ENCODE measurements at regions not wholly inside any gene's neighbourhood (a gene's known extent, or its start where the extent isn't known, plus 50 kb on each side); places are given as distances from the start of the nearest gene placed in this dataset.
"Not testable (repeated sequence)": the region's sequence is repeated elsewhere in the genome, so short reads cannot be mapped to it uniquely, and the experiment has no call there.

GRCh38 chr2:16059393-16060016, 119.2 kb downstream of the MYCN start:
- peaks cover 31% of the 10 kb centered on the region for H3K9me3 ChIP-seq (ENCODE audit: insufficient read depth, low read length)
- DNase-seq (ENCODE audit: low read depth, low spot score) = no peak
- H3K27me3 ChIP-seq (ENCODE audit: insufficient read depth, insufficient read length) = no peaks in the 10 kb centered on the region
- no peak for TF ChIP-seq SUZ12 (IDR thresholded peaks at IDR 0.05; ENCODE audit: extremely low read depth, insufficient read depth, insufficient read length)
- no peak for TF ChIP-seq YY1 (IDR thresholded peaks at IDR 0.05; ENCODE audit: insufficient read depth, insufficient read length)
- no peak for TF ChIP-seq ZNF274 (IDR thresholded peaks at IDR 0.05; ENCODE audit: low read depth, low read length)
- H3K9ac ChIP-seq (ENCODE audit: insufficient read length, low read depth) = no peak overlapping the region
- H3K4me3 ChIP-seq (ENCODE audit: insufficient read length, low read depth) = no peak overlapping the region
- H3K36me3 ChIP-seq (ENCODE audit: insufficient read depth, insufficient read length, low read length) = no peaks in the 10 kb centered on the region
- no peaks in the 10 kb centered on the region for H3K4me1 ChIP-seq (ENCODE audit: insufficient read depth, insufficient read length)

DNA sequence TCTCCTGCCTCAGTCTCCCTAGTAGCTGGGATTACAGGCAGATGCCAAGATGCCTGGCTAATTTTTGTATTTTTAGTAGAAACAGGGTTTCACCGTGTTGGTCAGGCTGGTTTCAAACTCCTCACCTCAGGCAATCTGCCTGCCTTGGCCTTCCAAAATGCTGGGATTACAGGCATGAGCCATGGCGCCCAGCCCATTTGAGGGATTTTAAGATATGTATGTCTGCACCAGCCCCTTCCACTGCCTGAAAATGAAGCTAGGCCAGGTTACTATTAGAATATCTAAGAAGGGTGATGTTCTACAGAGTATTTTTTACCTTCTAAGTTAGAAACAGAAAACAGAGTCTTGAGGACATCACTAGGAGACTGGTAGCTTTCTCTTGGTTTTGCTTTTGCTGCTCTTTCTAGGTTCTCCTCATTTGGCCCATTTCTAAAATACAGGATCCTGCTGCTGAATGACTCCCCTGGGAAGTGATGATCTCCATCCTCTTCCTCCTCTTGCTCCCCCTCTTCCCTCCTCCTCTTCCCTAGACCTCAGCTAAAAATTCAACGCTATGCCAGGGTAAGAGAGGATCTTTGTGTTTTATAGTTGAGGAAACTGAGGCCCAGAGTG, 118.5 kb downstream of the MYCN start:
- Histone ChIP-seq H3K36me3 (ENCODE audit: insufficient read depth, insufficient read length, low read length) (no peaks in the 10 kb centered on the region), H3K4me1 (ENCODE audit: insufficient read depth, insufficient read length) (no peaks in the 10 kb centered on the region), H3K4me3 (ENCODE audit: insufficient read length, low read depth) (no peak overlapping the region), H3K9ac (ENCODE audit: insufficient read length, low read depth) (no peak overlapping the region), H3K27me3 (ENCODE audit: insufficient read depth, insufficient read length) (no peaks in the 10 kb centered on the region), H3K9me3 (ENCODE audit: insufficient read depth, low read length) (peaks cover 25% of the 10 kb centered on the region)
- DNase-seq (ENCODE audit: low read depth, low spot score) = no peak
- TF ChIP-seq ZNF274 (IDR thresholded peaks at IDR 0.05; ENCODE audit: low read depth, low read length) (no peak), YY1 (IDR thresholded peaks at IDR 0.05; ENCODE audit: insufficient read depth, insufficient read length) (no peak), SUZ12 (IDR thresholded peaks at IDR 0.05; ENCODE audit: extremely low read depth, insufficient read depth, insufficient read length) (no peak)

DNA sequence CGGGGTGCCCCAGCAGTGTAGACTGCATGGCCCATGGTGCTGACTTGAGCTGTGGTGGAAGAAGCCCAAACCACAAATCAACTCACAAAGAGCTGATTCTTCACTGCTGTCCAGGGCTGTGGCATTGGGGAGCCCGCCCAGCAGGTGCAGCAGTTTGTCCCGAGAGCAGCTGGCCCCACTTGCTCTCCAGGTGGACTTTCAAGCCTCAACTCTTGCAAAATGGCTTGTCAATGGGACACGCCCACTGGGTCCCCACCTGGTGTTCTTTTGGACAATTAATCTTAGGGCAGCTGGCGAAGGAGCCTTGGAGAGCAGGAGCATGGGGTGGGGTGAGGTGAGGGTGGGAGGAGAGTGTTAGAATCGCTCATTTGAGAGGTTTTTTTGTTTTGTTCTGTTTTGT, 117.9 kb downstream of the MYCN start:
- TF ChIP-seq YY1 (IDR thresholded peaks at IDR 0.05; ENCODE audit: insufficient read depth, insufficient read length) = no peak
- TF ChIP-seq SUZ12 (IDR thresholded peaks at IDR 0.05; ENCODE audit: extremely low read depth, insufficient read depth, insufficient read length) = no peak
- no peak for TF ChIP-seq ZNF274 (IDR thresholded peaks at IDR 0.05; ENCODE audit: low read depth, low read length)
- Histone ChIP-seq H3K36me3 (ENCODE audit: insufficient read depth, insufficient read length, low read length) (no peaks in the 10 kb centered on the region), H3K27me3 (ENCODE audit: insufficient read depth, insufficient read length) (no peaks in the 10 kb centered on the region), H3K9ac (ENCODE audit: insufficient read length, low read depth) (no peak overlapping the region), H3K4me3 (ENCODE audit: insufficient read length, low read depth) (no peak overlapping the region), H3K9me3 (ENCODE audit: insufficient read depth, low read length) (peaks cover 19% of the 10 kb centered on the region), H3K4me1 (ENCODE audit: insufficient read depth, insufficient read length) (no peaks in the 10 kb centered on the region)
- no peak for DNase-seq (ENCODE audit: low read depth, low spot score)

DNA sequence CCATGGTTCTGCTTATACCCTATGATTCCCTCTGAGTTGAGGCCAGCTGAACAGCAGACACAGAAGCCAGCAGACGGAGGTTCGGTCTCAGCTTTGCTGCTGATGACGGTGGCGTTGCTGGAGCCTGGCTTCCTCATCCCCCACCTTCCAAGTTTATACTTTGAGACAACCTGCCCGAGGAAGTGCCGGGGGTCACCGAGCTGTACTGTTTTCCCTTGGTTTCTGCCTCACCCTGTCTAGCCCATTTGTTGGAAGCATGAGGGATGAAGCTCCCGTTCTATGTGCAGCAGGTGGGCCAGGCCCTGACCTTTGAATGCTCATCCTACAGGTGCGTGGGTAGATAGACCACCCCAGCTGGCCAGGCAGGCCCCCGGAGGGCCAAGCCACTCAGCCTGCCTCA, 117.3 kb downstream of the MYCN start:
- Histone ChIP-seq H3K27me3 (ENCODE audit: insufficient read depth, insufficient read length) (no peaks in the 10 kb centered on the region), H3K4me3 (ENCODE audit: insufficient read length, low read depth) (no peak overlapping the region), H3K36me3 (ENCODE audit: insufficient read depth, insufficient read length, low read length) (no peaks in the 10 kb centered on the region), H3K9ac (ENCODE audit: insufficient read length, low read depth) (no peak overlapping the region), H3K4me1 (ENCODE audit: insufficient read depth, insufficient read length) (no peaks in the 10 kb centered on the region), H3K9me3 (ENCODE audit: insufficient read depth, low read length) (peaks cover 13% of the 10 kb centered on the region)
- TF ChIP-seq YY1 (IDR thresholded peaks at IDR 0.05; ENCODE audit: insufficient read depth, insufficient read length) (no peak), SUZ12 (IDR thresholded peaks at IDR 0.05; ENCODE audit: extremely low read depth, insufficient read depth, insufficient read length) (no peak), ZNF274 (IDR thresholded peaks at IDR 0.05; ENCODE audit: low read depth, low read length) (no peak)
- DNase-seq (ENCODE audit: low read depth, low spot score) = no peak

DNA sequence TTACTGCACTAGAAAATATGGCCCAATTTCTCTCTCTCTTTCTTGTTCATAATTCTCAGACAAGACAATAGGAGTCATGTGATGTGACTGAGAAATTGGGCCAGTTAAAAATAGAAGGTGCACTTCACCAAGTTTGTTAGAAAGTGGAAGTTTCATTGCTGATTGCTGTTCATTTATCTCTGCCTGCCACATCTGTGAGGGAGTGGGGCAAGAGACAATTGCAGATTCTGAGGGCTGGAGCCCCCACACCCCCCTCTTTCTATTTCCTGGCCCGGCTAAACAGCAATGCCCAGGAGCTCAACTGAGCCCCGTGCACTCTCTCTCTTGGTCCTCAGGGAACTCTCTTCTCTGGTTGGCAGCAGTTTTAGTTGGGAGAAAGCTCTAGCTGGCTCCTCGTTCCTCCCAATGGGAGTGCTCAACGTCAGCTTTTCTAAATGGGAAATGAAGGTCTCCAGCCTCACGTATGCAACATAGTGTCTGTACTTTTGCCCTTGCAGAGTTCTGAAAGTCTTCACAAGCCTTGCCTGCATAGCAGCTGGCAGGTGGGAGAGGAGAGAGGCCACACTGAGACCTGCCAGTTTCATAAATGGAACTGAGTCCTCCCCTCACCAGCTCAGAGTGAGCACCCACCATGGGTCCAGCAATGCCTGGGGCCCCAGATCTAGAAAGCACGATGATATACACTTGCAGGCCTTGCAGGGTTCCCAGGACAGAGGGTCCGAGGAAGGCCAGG, 115.7 kb downstream of the MYCN start:
- Histone ChIP-seq H3K4me3 (ENCODE audit: insufficient read length, low read depth) (no peak overlapping the region), H3K9ac (ENCODE audit: insufficient read length, low read depth) (no peak overlapping the region)

DNA sequence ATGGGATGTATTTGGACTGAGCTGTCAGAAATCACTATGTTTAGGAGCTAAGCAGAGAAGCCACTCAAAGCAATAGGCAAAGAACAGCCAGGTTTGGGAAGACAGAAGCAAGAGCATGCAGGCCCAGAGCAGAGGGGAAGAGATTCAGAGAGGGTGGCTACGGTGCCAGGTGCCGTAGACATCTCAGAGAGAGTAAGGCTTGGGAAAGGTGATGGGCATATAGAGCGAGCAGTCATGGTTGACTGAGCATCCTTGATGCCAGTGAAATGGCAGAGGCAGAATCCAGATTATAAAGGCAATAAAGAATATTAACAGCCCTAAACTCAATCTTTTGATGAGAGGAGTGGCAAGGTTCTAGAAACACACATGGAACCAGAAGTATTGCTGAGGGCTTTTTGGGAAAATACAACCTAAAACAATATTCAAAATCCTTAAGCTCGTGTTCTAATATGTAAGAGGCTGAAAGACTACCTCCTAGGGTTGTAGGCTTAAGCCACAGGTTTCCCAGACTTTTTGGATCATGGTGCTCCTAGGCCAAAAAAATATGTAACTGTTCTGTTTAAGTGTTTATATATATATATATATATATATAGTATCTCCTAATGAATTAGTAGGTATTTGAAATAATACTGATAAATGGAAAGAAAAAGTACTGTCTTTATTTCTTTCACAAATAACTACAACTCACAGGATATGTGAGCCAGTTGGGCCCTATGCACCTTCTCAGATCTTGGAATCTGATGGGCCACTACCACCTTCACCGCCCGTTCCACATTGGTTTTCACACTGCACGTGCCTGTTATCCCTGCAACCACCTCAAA, 113.3 kb downstream of the MYCN start:
- no peaks in the 10 kb centered on the region for H3K4me1 ChIP-seq (ENCODE audit: insufficient read depth, insufficient read length)
- DNase-seq (ENCODE audit: low read depth, low spot score) = no peak
- H3K36me3 ChIP-seq (ENCODE audit: insufficient read depth, insufficient read length, low read length) = no peaks in the 10 kb centered on the region
- no peak overlapping the region for H3K4me3 ChIP-seq (ENCODE audit: insufficient read length, low read depth)
- no peak overlapping the region for H3K9ac ChIP-seq (ENCODE audit: insufficient read length, low read depth)
- no peaks in the 10 kb centered on the region for H3K27me3 ChIP-seq (ENCODE audit: insufficient read depth, insufficient read length)
- TF ChIP-seq SUZ12 (IDR thresholded peaks at IDR 0.05; ENCODE audit: extremely low read depth, insufficient read depth, insufficient read length) (no peak), ZNF274 (IDR thresholded peaks at IDR 0.05; ENCODE audit: low read depth, low read length) (no peak)
- no peaks in the 10 kb centered on the region for H3K9me3 ChIP-seq (ENCODE audit: insufficient read depth, low read length)

More for the DNA sequence above, 115.7 kb downstream of the MYCN start:
- no peaks in the 10 kb centered on the region for H3K4me1 ChIP-seq (ENCODE audit: insufficient read depth, insufficient read length)
- DNase-seq (ENCODE audit: low read depth, low spot score) = no peak
- H3K27me3 ChIP-seq (ENCODE audit: insufficient read depth, insufficient read length) = no peaks in the 10 kb centered on the region
- no peaks in the 10 kb centered on the region for H3K9me3 ChIP-seq (ENCODE audit: insufficient read depth, low read length)
- no peaks in the 10 kb centered on the region for H3K36me3 ChIP-seq (ENCODE audit: insufficient read depth, insufficient read length, low read length)
- TF ChIP-seq SUZ12 (IDR thresholded peaks at IDR 0.05; ENCODE audit: extremely low read depth, insufficient read depth, insufficient read length) = no peak
- TF ChIP-seq ZNF274 (IDR thresholded peaks at IDR 0.05; ENCODE audit: low read depth, low read length) = no peak
- TF ChIP-seq YY1 (IDR thresholded peaks at IDR 0.05; ENCODE audit: insufficient read depth, insufficient read length) = no peak

DNA sequence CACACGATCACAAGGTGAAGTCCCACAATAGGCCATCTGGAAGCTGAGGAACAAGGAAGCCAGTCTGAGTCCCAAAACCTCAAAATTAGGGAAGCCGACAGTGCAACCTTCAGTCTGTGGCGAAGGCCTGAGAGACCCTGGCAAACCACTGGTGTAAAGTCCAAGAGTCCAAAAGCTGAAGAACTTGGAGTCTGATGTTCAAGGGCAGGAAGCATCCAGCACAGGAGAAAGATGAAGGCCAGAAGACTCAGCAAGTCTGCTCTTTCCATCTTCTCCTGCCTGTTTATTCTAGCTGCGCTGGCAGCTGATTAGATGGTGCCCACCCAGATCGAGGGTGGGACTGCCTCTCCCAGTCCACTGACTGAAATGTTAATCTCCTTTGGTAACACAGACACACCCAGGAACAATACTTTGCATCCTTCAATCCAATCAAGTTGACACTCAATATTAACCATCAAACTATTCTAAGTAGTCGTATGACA, 112.3 kb downstream of the MYCN start:
- H3K27me3 ChIP-seq (ENCODE audit: insufficient read depth, insufficient read length); DNase-seq (ENCODE audit: low read depth, low spot score); H3K4me3 ChIP-seq (ENCODE audit: insufficient read length, low read depth); H3K9me3 ChIP-seq (ENCODE audit: insufficient read depth, low read length); H3K36me3 ChIP-seq (ENCODE audit: insufficient read depth, insufficient read length, low read length); H3K9ac ChIP-seq (ENCODE audit: insufficient read length, low read depth); H3K4me1 ChIP-seq (ENCODE audit: insufficient read depth, insufficient read length): not testable (repeated sequence)
